ENCODE measurements at regions not wholly inside any gene's neighbourhood (a gene's known extent, or its start where the extent isn't known, plus 50 kb on each side); places are given as distances from the start of the nearest gene placed in this dataset.

DNA sequence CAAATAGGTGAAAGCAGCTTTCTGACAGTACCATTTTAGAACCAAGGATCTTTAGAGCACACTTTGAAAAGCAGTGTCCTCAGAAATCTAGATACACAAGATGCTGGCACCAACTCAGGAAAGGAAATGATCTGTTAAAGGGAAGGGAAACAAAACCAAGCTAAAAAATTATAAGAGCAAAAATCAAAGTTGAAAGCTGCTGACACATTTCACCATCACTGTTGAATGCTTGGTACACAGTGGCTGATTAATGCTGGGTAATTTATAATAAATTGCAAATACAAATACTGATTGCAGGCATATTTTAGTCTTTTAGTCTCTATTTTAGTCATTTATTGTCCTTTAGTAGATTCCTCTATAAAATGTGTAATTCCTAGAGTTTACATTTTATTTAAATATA is 1540.1 kb upstream of the PCDH10 start:
- TF ChIP-seq POLR2A (IDR thresholded peaks at IDR 0.05; ENCODE audit: low read depth, low read length) (no peak), POLR2AphosphoS5 (IDR thresholded peaks at IDR 0.05; ENCODE audit: low read depth, low read length) (no peak), TAF1 (IDR thresholded peaks at IDR 0.05; ENCODE audit: low read depth, low read length) (no peak), PAX5 (IDR thresholded peaks at IDR 0.05; ENCODE audit: insufficient read depth, low read length, severe bottlenecking) (no peak)

All from GM12891 (cell line).